Lower lobe of right lung (tissue), 2 donors: ENCODE measurements at regions not wholly inside any gene's neighbourhood (a gene's known extent, or its start where the extent isn't known, plus 50 kb on each side); places are given as distances from the start of the nearest gene placed in this dataset.

Experiments used
- ATAC-seq, 2 donors: fragments of 200-7000 bp; cut with Tn5 transposase; one replicate each; pipeline ENCODE4 v1.9.1; 2020 to 2022; ENCODE audit warnings: mild to moderate bottlenecking in 2 of 2, moderate library complexity in 2 of 2
- DNase-seq: peaks from one replicate; pipeline ENCODE4 v3.0.0-alpha.2; 2020
- H3K27ac ChIP-seq: fragments of 200-600 bp; one replicate; pipeline ENCODE4 v1.8.0; 2022
- H3K27me3 ChIP-seq: fragments of 200-600 bp; one replicate; pipeline ENCODE4 v1.8.0; 2022; ENCODE audit warnings: low read depth
- H3K36me3 ChIP-seq: fragments of 200-600 bp; one replicate; pipeline ENCODE4 v1.8.0; 2022; ENCODE audit warnings: mild to moderate bottlenecking
- H3K4me1 ChIP-seq: fragments of 200-600 bp; one replicate; pipeline ENCODE4 v1.8.0; 2022
- H3K4me3 ChIP-seq: fragments of 200-600 bp; one replicate; pipeline ENCODE4 v1.8.0; 2022; ENCODE audit warnings: mild to moderate bottlenecking
- H3K9me3 ChIP-seq: fragments of 200-600 bp; one replicate; pipeline ENCODE4 v1.8.0; 2022
- intact Hi-C: fragments of 100-400 bp; cut with DNase I; formaldehyde crosslinking; loops from one replicate; pipeline ENCODE4 v1.11.0; 2022
- TF ChIP-seq, protein P1 (sequence below): fragments of 200-600 bp; IDR thresholded peaks from one replicate; pipeline ENCODE4 v1.8.0; 2022; ENCODE audit warnings: antibody characterized with exemption, mild to moderate bottlenecking
- donor health status: DM: no; HTN: yes; CAD: no; lungs with severe emphysema.

DNA sequence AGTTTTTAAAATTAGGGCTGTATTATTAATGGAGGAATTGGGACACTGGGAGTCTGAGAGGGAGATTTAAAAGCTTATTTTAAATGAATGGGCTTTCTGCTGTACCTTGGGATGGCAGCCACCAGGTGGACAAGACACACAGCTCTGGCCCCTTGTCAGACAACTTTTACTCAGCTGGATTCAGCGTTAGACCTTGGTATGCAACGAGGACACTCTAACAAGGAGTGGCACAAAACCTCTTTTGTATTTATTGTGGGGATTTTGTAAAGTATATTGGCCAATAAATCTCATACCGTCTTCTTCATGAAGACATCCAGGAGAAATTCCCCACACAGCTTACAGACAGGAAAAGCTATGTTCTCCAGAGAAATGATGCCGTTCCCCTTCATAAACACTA is 105.7 kb downstream of the LCA5 start:
- TF ChIP-seq, protein P1, sequence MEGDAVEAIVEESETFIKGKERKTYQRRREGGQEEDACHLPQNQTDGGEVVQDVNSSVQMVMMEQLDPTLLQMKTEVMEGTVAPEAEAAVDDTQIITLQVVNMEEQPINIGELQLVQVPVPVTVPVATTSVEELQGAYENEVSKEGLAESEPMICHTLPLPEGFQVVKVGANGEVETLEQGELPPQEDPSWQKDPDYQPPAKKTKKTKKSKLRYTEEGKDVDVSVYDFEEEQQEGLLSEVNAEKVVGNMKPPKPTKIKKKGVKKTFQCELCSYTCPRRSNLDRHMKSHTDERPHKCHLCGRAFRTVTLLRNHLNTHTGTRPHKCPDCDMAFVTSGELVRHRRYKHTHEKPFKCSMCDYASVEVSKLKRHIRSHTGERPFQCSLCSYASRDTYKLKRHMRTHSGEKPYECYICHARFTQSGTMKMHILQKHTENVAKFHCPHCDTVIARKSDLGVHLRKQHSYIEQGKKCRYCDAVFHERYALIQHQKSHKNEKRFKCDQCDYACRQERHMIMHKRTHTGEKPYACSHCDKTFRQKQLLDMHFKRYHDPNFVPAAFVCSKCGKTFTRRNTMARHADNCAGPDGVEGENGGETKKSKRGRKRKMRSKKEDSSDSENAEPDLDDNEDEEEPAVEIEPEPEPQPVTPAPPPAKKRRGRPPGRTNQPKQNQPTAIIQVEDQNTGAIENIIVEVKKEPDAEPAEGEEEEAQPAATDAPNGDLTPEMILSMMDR: no peak
- intact Hi-C loops: no loop called here
- Histone ChIP-seq H3K9me3 (no peaks in the 10 kb centered on the region), H3K27ac (no peak overlapping the region), H3K4me3 (no peak overlapping the region), H3K4me1 (no peaks in the 10 kb centered on the region), H3K36me3 (no peaks in the 10 kb centered on the region), H3K27me3 (no peaks in the 10 kb centered on the region)
- DNase-seq: no peak
- ATAC-seq: no peak

DNA sequence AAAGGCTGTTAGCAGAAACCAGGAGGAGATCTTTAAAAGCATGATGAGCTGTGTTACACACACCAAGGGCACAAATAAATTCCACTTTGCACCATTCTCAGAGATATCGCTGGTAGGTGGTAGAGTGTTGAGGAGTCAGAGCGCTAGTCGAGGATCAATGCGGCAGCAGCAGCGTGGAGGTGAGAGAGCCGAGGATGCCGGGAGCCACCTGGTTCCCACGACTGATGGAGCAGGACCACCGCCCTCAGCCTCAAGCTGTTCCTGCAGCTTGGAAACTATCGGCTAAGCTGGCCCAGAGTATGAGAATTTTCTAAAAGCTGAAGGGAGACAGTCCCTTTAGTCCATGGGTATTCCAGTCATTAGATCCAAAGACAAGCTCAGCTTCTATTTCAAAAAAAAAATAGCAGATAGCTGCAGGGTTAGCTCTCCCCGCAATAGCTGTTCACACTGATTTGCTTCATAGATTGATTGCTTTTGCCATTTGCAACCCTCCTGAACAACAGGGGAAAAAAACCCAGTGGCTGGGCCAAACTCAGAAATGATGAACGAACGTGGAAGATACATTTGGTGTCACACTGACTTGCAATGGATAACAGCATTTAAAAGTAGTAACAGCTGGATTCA is 106.2 kb downstream of the LCA5 start:
- ATAC-seq: no peak

DNA sequence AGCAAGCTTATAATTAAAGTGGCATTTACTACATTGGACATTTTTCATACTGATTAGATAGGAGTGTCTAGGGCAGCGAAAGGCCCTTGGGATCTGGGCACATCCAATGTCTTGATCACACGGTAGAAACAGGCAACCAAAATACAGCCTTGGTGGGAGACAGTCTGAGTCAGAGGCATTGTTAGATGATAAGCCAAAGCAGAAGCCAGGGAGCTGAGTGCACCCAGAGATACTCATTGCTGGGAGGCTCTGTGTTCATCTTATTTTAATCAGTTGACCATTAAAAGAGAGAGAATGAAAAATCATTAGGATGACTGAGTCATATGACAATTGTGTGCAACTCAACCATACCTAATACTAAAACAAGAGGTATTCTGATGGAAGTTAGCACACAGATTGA is 109.5 kb downstream of the LCA5 start:
- no peak overlapping the region for H3K4me3 ChIP-seq
- H3K9me3 ChIP-seq: no peaks in the 10 kb centered on the region
- no peaks in the 10 kb centered on the region for H3K27me3 ChIP-seq
- intact Hi-C loops: no loop called here
- H3K36me3 ChIP-seq: no peaks in the 10 kb centered on the region
- H3K4me1 ChIP-seq: no peaks in the 10 kb centered on the region
- TF ChIP-seq, protein P1: no peak
- H3K27ac ChIP-seq: no peak overlapping the region
- DNase-seq (no peak), ATAC-seq (no peak)

More for the DNA sequence above, 106.2 kb downstream of the LCA5 start:
- H3K27me3 ChIP-seq: no peaks in the 10 kb centered on the region
- intact Hi-C loops: no loop called here
- H3K27ac ChIP-seq: no peak overlapping the region
- no peak for DNase-seq
- no peaks in the 10 kb centered on the region for H3K9me3 ChIP-seq
- H3K4me3 ChIP-seq: no peak overlapping the region
- TF ChIP-seq, protein P1: no peak
- no peaks in the 10 kb centered on the region for H3K36me3 ChIP-seq
- H3K4me1 ChIP-seq: no peaks in the 10 kb centered on the region

DNA sequence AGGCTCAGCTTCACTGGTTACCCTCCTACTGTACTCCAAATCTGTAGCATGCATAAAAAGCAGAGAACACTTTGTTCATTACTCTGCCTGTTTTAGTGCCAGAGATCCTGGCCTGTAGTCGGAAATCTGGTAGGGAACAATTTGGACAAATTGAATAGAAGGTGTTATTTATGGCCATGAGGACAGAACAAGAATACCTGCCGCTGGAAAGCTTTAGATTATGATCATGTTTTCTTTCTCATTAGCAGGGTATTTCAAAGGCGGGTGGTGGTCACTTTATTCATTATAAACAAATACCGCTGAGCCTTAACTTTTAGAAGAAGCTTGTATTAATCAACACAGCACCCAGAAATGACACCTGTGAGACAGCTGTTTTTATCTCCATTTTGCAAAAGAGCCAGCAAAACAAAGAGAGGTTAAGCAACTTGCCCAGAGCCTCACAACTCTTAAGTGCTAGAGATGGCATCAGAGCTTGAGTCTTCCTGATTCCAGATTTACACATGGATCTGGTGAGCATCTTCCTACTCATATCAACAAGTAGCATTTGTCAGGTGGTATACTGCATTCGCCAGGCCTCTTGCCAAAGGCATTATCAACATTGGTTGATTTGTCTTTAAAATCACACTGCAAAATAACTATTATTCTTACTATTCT is 110.5 kb downstream of the LCA5 start:
- DNase-seq (no peak), ATAC-seq (no peak)
- peaks cover 6% of the 10 kb centered on the region for H3K4me1 ChIP-seq
- H3K36me3 ChIP-seq: no peaks in the 10 kb centered on the region
- no peak overlapping the region for H3K4me3 ChIP-seq
- no peaks in the 10 kb centered on the region for H3K27me3 ChIP-seq
- no peaks in the 10 kb centered on the region for H3K9me3 ChIP-seq
- no peak overlapping the region for H3K27ac ChIP-seq
- TF ChIP-seq, protein P1: no peak
- intact Hi-C loops: no loop called here

DNA sequence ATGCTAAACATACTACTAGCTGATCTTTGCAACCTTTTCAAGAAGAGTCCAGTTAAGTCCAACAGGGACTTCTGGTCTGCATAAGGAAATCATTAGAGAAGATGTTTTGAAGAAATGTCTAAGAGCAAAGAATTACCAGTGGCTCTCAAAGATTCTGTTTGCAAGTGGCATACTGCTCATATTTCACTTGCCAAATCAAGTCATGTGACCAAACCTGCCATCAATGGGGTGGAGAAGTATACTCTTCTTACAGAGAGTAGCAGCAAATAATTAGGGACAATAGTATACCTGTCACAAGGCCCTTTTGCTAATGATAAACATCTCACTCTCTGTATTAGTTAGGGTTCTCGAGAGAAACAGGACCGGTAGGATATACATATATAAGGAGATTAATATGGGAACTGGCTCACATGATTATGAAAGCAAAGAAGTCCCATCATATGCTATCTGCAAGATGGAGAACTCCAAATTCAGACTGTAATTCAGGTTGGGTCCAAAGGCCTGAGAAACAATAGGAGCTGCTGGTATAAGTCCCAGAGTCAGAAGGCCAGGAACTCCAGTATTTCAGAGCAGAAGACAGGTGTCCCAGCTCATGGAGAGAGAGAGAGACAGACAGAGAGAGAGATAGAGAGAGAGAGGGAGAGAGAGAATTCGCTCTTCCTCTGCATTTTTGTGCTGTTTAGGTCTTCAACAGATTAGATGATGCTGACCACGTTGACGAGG is 111.5 kb downstream of the LCA5 start:
- Histone ChIP-seq H3K27ac (no peak overlapping the region), H3K9me3 (no peaks in the 10 kb centered on the region), H3K4me1 (peaks cover 6% of the 10 kb centered on the region), H3K36me3 (no peaks in the 10 kb centered on the region), H3K4me3 (no peak overlapping the region), H3K27me3 (no peaks in the 10 kb centered on the region)
- DNase-seq (no peak), ATAC-seq (no peak)
- TF ChIP-seq, protein P1: no peak
- intact Hi-C loops: no loop called here
